ACHN (cell line): ENCODE measurements at regions not wholly inside any gene's neighbourhood (a gene's known extent, or its start where the extent isn't known, plus 50 kb on each side); places are given as distances from the start of the nearest gene placed in this dataset.
A peak's percentile ranks its signal among the peaks of the same experiment; 100 is the strongest.

Experiments used
- DNase-seq: peaks from one replicate; pipeline ENCODE4 v3.0.0-alpha.2; 2015
- in situ Hi-C: cut with HindIII; loops from 2 replicates; pipeline ENCODE4 v1.10.0; 2017; ENCODE audit warnings: low sequenced_read_pairs, low pct_ligation_motif_present, low pct_unique_long_range_greater_than_20kb

GRCh38 chr14:38063711-38064320, 143.9 kb upstream of the SSTR1 start:
- no peak for DNase-seq
- in situ Hi-C loops: no loop called here

- in situ Hi-C loops: no loop called here
- DNase-seq: no peak
Measured at GRCh38 chr14:38065106-38065762, 142.5 kb upstream of the SSTR1 start.

- in situ Hi-C loops: no loop called here
Measured at GRCh38 chr14:38070061-38070588, 137.6 kb upstream of the SSTR1 start.

GRCh38 chr14:38073641-38074040, 134.1 kb upstream of the SSTR1 start:
- in situ Hi-C loops: no loop called here
- no peak for DNase-seq

More at GRCh38 chr14:38070061-38070588, 137.6 kb upstream of the SSTR1 start:
- no peak for DNase-seq

GRCh38 chr14:38074081-38074480, 133.6 kb upstream of the SSTR1 start:
- no peak for DNase-seq
- in situ Hi-C loops: no loop called here

GRCh38 chr14:38074754-38075153, 132.9 kb upstream of the SSTR1 start:
- DNase-seq: no peak
- in situ Hi-C loops: no loop called here

GRCh38 chr14:38078393-38078792, 129.3 kb upstream of the SSTR1 start:
- DNase-seq: no peak
- in situ Hi-C loops: no loop called here

- in situ Hi-C loops: no loop called here
- peak; percentile 84 for DNase-seq
Measured at GRCh38 chr14:38079268-38079667, 128.4 kb upstream of the SSTR1 start.

GRCh38 chr14:38079886-38080285, 127.8 kb upstream of the SSTR1 start:
- in situ Hi-C loops: no loop called here
- DNase-seq: no peak

- in situ Hi-C loops: no loop called here
- DNase-seq: peak; percentile 16
Measured at GRCh38 chr14:38080696-38081095, 127.0 kb upstream of the SSTR1 start.

GRCh38 chr14:38083039-38083438, 124.7 kb upstream of the SSTR1 start:
- in situ Hi-C loops: no loop called here
- no peak for DNase-seq

- DNase-seq: no peak
- in situ Hi-C loops: no loop called here
Measured at GRCh38 chr14:38089123-38089522, 118.6 kb upstream of the SSTR1 start.

- no peak for DNase-seq
- in situ Hi-C loops: no loop called here
Measured at GRCh38 chr14:38090506-38090905, 117.2 kb upstream of the SSTR1 start.

- in situ Hi-C loops: no loop called here
- peak; percentile 50 for DNase-seq
Measured at GRCh38 chr14:38098074-38098836, 109.4 kb upstream of the SSTR1 start.

- in situ Hi-C loops: no loop called here
- DNase-seq: no peak
Measured at GRCh38 chr14:38101679-38102078, 106.0 kb upstream of the SSTR1 start.

- in situ Hi-C loops: no loop called here
Measured at GRCh38 chr14:38103542-38104225, 104.0 kb upstream of the SSTR1 start.

GRCh38 chr14:38105106-38105702, 102.5 kb upstream of the SSTR1 start:
- in situ Hi-C loops: no loop called here
- DNase-seq: no peak

More at GRCh38 chr14:38103542-38104225, 104.0 kb upstream of the SSTR1 start:
- DNase-seq: no peak

- no peak for DNase-seq
- in situ Hi-C loops: no loop called here
Measured at GRCh38 chr14:38107216-38107631, 100.5 kb upstream of the SSTR1 start.
